DMS 273 (cell line): ENCODE measurements at regions not wholly inside any gene's neighbourhood (a gene's known extent, or its start where the extent isn't known, plus 50 kb on each side); places are given as distances from the start of the nearest gene placed in this dataset.

Experiments used
- DNase-seq: peaks from one replicate; lab custom pipeline; 2025; ENCODE audit not compliant: unreplicated experiment; lab: John Stamatoyannopoulos, UW

DNA sequence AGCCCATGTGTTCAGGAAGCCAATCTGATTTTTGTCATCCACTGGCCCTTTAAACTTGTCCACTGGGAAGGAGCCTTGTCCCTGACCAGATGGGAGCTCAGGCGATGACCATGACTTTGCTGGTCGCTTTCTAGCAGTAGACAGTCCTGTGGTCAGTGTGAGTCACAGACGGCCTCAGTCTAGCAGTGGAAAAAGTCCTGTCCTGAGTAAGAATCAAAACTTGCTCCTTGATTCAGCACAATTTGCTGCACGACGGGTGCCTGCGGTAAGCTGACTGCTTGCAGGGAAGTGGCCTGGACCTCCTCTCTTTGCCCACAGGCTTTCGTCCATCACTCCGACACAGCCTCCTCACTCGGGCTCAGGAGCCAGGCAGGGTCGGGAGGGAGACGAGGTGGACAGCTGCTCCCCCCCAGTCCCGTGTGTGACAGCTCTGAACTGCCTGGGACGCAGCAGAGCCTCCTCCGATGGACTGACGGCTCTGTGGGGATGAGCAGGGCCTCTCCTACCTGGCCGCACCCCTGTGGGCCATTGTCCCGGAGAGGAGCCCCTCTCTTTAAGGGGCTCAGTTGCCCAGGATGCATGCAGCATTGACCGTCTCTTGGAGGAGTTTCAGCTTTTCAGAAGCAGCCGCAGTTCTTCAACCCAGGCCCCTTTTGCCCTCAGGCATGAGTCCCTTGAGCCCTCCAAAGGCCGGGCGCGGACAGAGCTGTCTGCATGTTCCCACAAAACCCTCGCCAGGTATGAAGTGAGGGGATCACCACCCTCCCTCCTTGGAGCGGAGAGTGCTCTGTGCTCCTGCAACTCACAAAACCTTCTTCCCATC lies 209.2 kb downstream of the ANKRD60 start:
- no peak for DNase-seq

DNA sequence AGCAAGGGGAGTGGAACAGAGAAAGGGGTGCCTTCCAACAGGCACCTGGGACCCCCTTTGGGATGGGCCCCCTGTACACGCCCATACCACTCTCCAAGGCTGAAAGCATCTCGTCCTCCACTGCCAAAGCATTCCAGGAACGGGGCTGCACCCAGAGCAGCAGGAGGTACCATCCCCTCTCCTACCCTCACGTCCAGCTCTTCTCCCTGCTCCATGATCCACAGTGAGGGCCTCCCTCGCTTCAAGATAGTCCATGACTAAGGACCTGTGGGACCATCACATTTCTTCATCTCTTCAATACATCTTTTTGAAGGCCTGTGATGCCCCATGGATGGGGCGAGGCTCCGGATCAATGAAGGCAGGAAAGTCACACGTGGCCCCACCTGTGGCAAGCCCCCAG lies 209.9 kb downstream of the ANKRD60 start:
- DNase-seq = no peak

DNA sequence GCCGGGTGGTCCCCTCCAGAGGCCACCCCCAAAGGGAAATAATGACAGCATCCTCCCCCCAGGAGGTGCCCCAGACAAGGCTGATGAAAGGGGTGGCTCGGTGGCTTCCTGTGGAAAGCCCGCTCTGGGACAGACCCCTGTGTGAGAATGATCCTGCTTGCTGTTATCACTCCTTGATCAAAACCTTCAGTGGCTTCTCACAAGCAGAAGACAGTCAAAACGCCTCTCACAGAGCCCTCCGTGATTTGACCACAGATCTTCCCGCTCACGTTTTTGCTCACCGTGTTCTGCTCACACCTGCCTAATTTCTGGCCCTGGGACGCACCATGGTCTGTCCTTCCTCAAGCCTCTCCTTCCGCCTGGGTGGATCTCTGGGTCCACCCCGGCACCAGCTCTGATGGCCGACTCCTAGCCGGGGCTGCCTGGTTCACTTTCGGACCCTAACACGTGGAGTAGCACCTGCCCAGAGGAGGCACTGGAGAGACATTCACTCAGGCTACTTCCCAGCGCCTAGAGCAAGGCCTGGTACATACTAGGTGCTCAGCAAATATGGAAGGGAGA lies 210.4 kb downstream of the ANKRD60 start:
- DNase-seq = no peak

DNA sequence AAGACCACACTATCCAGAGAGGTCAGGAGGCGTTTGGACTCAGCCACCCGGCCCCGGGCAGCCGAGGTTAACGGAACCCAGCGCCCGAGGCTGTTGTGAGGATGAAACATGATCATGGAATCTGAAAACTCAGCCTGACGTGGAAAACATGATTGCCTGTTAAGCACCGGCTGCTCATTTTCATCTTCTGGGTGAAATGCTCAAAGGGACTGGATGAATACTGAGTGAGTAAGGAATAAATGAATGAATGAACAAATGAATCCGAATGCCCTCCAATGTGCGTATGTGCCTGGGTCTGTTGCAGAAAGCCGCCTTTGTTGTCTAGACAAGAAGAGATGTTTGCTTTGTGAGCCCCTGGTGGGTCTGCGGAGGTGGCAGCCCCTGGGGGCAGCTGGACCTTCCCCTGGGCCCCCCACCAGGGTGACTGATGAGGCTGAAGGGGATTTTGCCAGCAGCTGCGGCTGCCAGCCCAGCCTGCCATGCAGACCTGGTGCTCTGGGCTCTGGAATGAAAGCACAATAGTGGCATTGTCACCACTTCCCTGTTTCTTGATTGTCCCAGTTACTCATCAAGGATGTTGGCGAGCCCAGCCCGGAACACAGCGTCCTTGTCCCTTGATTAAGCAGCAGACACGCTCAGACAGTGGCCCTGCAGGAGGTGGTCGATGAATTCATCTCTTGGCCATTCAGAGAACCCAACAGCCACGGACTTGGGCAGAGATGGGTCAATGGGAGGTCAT lies 211.1 kb downstream of the ANKRD60 start:
- no peak for DNase-seq

DNA sequence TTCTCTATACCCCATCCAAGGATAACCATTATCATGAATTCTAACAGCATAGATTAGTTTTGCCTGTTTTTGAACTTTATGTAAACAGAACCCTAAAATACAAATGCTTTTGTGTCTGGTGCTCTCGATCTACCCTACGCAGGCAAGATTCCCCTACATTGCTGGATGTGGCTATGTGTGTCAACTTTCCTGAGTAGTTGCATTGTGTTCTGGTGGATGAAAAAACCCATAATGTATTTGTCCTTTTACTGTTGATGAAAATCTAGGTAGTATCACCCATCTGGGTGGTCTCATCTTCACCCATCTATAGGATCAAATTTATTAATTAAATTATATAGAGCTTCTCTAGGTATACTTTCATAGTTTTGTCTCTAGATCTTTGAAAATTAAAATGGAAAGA lies 211.7 kb downstream of the ANKRD60 start:
- no peak for DNase-seq

DNA sequence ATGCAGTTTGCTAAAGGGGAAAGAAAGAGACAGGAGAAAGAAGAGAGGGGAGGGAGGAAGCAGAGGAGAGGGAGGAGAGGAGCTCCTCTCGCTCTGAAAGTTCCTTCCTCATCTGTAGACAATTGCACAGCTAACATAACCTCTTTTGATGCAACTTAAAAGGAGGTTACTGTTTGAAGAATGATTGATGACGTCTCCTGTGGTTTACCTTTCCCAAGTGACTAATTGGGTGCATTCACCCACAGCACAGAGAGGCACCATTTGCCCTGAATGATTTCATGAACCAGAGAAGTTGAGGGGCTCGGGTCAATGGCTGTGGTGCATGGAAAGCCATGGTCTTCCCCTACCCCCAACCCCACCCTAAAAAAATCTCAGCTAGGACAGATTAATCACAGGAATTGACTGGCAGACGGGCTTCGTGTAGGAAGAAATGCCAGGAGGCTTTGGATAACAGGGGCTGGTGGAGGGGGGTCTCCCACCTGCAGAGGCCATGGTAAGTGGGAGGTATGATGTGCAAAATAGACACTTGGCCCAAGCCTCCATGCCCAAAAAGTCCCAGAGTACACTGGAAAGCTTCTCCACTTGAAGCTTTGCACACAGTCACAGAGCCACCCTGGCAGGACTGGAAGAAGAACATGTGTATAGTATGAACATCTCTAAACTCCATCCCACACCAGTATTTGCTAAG lies 213.7 kb downstream of the ANKRD60 start:
- no peak for DNase-seq

DNA sequence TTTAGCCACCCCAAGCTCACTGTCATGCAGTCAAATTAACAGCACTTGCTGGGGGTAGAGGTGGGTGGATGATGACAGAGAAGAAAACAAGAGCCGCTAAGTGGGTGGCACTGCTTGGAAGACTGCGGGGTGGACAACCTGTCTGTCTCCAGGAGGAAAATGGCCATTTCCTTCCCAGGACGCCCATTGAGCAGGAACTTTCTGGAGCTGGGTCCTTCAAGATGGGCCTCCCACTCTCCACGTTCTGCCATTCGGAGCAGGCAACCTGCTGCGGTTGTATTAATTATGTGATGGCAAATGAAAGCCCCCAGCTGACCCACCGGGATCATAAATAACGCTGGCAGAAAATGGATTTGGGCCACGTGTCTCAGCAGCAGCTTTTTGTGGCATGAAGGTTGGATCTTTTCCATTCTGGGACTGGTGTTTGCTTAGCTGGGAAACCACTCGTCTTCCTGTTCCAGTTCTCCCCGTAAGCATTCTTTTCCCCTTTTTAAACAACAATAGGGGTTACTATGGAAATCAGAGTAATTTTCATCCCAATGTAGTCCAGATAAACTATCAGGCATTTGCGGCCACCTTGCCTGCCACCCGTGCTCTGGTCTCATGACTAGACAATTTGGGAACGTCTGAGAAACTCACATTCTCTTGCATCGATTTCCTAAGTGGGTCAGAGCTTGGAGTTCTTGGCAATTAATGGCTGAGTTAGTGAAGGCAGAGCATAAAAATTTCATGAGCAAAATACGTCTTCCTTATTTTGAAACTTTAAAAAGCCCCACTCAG lies 215.5 kb downstream of the ANKRD60 start:
- DNase-seq = no peak

DNA sequence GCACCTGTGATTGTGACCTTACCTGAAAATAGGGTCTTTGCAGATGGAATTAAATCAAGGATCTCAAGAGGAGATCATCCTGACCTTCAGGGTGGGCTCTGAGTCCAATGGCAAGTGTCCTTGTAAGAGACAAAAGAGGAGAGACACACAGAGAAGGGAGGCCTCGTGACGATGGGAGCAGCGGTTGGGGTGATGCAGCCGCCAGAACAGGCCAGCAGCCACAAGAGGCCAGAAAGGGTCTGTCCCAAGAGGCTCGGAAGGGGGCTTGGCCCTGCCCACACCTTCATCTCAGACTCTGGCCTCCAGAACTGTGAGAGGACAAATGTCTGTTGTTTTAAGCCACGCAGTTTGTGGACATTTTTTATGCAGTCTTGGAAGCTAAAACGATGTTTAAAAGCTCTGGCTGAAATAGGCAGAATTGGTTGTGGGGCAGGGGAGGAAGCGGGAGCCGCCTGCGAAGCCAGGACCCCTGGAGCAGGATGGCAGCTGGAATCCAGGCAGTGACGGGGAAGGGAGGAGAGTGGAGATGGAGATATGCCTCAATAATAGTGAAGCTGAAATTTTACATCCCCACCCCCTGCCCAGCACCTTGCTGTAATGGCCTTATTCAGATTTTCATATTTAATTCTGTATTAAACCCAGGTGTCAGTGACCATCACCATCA lies 216.4 kb downstream of the ANKRD60 start:
- DNase-seq = no peak

DNA sequence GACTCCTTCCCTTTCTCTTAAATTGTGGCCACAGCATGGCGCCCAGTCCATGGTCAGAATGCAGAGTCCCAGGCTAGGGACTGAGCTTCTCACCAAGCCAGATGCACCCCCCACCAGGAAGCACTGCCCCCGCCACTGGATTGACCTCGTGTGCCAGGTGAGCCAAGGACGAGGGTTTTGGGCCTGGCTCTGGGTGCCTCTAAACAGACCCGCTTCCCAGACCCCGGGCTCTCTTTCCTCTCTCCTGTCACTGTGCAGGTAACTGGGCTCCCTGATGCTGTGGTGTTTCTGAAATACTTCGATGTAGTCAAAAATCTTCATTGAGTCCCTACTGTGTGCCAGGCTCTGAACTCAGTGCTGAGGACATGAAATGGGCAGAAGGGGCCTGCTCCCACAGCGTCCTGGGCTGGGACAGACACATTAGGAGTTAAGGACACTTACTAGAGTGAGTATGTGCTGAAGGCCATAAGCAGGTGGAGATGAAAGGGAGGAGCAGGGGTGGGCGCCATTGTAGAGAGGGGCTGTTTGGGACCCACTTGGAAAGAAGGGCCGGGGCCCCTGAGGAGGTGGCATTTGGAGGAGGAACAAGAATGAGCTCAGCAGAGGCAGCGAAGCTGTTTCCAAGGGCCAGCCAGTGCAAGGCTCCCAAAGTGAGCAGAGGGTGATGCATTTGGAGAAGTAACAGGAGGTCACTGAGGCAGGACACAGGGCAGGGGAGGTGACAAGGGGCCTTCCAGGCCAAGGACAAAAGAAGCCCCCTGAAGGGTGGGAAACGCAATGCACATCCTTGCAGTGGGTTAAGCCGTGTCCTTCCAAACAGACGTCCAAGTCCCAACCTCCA lies 217.1 kb downstream of the ANKRD60 start:
- DNase-seq = no peak

DNA sequence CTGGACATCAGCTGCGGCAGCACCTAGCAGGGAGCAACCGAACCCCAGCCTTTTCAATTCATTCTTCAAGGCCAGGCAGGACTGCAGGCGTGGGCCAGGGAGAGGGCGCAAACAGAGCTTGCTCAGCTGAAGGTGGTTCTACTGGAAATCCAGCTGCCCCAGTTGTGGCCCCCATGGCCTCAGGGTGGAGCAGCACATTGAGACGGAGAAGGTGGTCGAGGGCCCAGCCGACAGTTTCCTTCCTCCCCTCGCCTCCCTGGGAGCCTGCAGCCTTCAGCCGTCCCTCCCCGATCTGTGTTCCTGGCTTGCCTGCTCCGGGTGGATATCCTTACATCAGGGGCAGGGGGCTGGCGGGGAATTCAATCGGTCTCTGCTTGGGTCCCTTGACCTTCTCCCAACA lies 217.8 kb downstream of the ANKRD60 start:
- no peak for DNase-seq

DNA sequence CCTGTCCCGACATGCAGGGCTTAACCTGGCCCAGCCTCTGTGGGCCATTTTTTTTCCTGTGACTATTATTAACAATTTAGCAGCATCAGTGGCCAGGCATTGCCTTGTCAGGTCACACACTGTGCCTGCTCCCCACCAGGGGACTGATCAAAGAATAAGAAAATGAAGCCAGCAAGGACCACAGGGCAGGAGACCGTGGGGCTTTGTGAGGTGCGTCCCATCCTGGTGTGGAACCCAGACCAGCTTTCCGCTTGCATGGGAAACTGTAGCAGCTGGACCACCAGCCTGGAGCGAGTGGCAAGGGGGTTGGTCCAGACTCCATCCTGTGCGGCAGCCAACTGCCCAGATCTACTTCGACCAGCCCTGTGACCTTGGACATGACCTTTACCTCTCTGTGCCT lies 218.3 kb downstream of the ANKRD60 start:
- no peak for DNase-seq

DNA sequence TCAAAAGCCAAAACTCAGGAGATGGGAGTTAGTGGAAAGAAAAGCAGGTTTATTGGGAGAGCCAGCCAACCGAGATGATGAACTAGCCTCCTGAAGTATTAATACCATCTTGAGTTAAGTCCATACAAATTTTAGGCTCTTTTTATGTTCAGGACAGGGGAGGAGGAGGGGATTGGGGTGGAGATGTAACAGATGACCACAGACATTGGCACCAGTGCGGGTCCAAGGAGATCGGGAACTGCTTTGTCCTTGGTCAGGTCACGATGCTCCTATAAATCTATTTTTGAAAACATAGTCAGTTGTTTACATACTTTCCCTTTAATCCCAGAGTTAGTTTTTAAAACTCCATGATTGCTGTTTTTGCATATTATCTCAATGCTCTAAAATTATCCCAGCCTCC lies 219.6 kb downstream of the ANKRD60 start:
- no peak for DNase-seq

DNA sequence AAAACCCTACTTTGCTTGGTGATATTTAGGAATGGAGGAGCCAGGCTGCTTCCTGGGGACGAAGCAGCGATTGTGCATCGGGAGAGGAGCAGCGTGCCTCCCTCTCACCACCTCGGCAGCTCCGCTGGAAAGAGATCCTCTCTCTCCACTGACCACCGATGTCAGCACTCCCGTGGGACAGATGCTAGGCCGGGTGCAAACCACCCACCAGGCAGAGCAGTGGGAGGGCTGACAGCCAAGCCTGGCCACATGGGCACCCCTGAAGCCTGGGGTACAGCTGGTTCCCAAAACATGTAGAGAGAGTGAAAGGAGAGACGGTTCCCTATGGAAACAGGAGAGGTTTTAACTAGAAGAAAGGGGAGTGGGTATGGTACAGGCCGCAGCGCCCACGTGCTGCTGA lies 220.0 kb downstream of the ANKRD60 start:
- no peak for DNase-seq

DNA sequence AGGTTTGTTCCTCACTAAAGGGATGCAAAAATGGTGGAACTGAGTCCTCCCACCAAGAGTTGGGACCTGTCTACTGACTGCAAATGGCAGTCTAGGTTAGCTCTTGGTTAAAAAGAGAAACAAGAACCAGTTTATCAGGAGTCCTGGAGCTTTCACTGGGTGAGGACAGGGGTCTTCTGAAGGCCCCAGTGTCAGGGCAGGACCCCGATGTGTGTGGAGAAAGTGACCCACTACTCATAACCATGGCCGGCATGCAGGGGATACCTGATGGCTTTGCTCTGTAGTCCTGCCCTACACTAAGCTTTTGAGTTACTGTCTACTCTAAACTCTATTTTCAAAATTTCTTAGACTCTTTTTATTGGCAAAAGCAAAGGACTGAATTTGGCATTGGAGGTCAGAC lies 220.5 kb downstream of the ANKRD60 start:
- DNase-seq = no peak

DNA sequence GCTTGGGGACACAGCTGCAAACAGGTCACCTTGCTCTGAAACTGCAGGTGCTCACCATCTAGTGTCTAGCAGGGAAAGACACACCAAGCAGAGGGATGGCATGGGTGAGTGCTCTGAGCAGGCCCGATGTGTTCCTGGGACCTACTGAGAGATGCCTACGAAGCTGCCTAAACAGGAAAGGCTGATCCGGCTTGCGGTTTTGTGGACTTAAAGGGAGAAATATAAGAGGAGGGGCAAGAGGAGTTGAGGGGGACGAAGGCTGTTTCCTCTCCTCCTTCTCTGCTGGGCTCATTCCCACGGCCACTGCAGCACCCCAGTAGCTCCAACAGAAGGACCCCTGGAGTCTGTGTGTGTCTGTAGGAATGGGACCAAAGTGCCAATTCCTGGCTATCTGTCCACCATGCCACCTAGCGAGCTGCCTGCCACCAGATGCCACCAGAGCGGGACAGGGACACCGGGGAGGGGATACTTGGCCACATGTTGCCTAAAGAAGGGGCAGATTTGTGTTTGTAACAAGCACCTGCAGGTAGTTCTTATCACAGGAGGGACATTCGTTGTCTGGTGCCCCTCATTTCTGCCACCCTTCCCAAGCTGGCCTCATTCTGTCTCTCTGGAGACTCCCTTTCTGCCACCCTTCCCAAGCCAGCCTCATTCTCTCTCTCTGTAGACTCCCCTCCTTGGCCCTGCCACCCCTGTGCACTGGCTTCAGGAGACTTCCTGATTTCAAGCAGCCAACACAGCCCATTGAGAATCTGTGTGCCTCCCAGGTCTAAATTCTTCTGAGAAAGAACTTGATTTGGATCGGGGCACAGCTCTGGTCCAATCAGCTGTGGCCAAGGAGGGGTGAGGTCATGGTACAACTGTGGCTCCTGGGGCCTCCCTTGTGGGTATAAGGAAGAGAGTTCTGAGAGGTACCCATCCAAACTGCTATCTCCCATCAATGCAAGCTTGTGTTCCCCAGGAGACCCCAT lies 221.8 kb downstream of the ANKRD60 start:
- no peak for DNase-seq

DNA sequence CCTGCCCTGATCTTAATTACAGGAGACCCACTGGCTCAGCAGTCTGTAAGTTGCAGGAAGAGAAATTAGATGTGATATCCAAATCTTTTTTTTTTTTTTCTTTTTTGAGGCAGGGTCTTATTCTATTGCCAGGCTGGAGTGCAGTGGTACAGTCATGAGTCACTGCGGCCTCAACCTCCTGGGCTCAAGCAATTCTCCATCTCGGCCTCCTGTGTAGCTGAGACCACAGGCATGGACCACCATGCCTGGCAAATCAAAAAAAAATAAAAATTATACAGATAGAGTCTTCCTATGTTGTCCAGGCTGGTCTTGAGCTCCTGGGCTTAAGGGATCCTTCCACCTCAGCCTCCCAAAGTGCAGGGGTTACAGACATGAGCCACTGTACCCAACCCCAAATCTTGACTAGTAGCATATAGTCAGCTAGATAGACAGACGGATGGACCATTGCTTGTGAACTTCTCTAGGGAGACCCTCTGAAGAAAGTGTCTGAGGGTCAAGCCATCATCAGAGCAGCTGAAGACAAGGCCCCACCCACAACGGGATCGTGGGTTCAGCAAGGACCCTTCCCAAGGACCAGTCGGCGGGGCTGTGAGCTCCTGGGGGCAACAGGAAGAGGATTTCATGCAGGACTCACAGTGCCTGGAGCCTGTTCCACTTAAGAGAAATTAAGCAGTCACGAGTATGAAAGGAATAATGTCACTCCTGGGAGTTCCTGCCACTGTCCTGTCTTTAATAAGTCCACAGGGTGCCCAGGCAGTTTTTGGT lies 222.7 kb downstream of the ANKRD60 start:
- DNase-seq = no peak

DNA sequence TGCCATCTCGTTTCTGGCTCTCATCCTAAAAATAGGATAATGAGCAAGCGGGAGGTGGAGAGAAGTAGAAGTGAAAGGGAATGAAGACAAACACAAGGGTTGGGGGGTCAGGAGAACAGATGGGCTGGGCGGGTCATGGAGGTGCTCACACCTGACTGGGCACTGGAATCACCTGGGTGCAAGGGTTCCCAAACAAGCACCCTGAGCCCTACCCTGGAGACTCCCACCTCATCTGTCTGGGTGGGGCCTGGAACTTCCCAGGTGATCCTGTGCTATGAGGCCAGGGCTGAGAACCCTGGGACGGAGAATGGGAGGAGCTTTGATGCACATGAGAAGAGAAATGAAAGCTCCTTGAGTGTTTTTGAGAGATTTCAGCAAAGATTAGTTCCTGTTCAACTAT lies 223.6 kb downstream of the ANKRD60 start:
- DNase-seq = no peak

DNA sequence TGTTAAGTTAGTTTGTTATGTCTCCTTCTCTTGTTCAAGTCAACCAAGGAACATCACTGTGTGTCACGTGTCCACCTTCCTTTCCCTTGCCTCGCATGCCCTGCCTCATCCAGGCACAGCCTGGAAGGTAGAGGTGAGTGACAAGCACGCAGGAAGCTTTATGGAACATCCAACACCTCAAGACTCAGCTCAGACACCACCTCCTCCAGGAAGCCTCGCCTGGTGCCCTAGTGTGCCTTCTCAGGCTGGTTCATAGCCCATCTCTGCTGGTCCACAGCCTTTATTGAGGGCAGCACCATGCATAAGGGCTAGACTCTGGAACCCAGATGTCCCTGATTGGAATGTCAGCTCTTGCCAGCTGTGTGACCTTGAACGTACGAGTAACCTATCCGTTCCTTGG lies 224.3 kb downstream of the ANKRD60 start:
- DNase-seq = no peak
